SK-N-MC (cell line): ENCODE measurements at regions not wholly inside any gene's neighbourhood (a gene's known extent, or its start where the extent isn't known, plus 50 kb on each side); places are given as distances from the start of the nearest gene placed in this dataset.

Experiments used
- EZH2 ChIP-seq: fragments of 200-600 bp; sonication (generic); IDR thresholded peaks from one replicate; pipeline ENCODE4 v1.6.1; 2017; ENCODE audit warnings: antibody characterized with exemption
- FOXP2 ChIP-seq: optimal IDR thresholded peaks from 2 replicates; pipeline ENCODE3; 2011; ENCODE audit warnings: mild to moderate bottlenecking, moderate library complexity; ENCODE audit not compliant: insufficient read depth; ENCODE audit errors: extremely low read length, control extremely low read depth
- POLR2AphosphoS5 ChIP-seq: IDR thresholded peaks from 2 replicates; pipeline ENCODE4 v1.6.1; 2012; ENCODE audit warnings: mild to moderate bottlenecking, low read depth, low read length, borderline replicate concordance

GRCh38 chr11:21798216-21798615 lies 394.7 kb upstream of the ANO5 start:
- TF ChIP-seq POLR2AphosphoS5 (no peak), EZH2 (no peak), FOXP2 (no peak)
